ENCODE measurements at regions not wholly inside any gene's neighbourhood (a gene's known extent, or its start where the extent isn't known, plus 50 kb on each side); places are given as distances from the start of the nearest gene placed in this dataset.

- TF ChIP-seq CTCF (IDR thresholded peaks at IDR 0.05) (no peak), POLR2A (IDR thresholded peaks at IDR 0.05) (no peak)
These were observed 165.8 kb downstream of the GADD45G start for GRCh38 chr9:89770531-89771174.
